SJSA1 (cell line): ENCODE measurements at regions not wholly inside any gene's neighbourhood (a gene's known extent, or its start where the extent isn't known, plus 50 kb on each side); places are given as distances from the start of the nearest gene placed in this dataset.

Experiments used
- DNase-seq, 2 experiments: peaks; one replicate each; pipeline ENCODE4 v3.0.0-alpha.2; 2015 to 2020; ENCODE audit warnings: low spot score in 2 of 2, low read depth in 1 of 2
- H3K27ac ChIP-seq: fragments of 250-450 bp; sonication (Bioruptor Pico); 2 replicates; pipeline ENCODE4 v1.5.1; 2020; ENCODE audit warnings: mild to moderate bottlenecking, moderate library complexity
- H3K27me3 ChIP-seq: fragments of 250-450 bp; sonication (Bioruptor Pico); replicated peaks from 2 replicates; pipeline ENCODE4 v1.5.1; 2020; ENCODE audit warnings: mild to moderate bottlenecking, moderate library complexity
- H3K36me3 ChIP-seq: fragments of 250-450 bp; sonication (Bioruptor Pico); 2 replicates; pipeline ENCODE4 v1.5.1; 2020; ENCODE audit warnings: mild to moderate bottlenecking
- H3K4me1 ChIP-seq: fragments of 250-450 bp; sonication (Bioruptor Pico); replicated peaks from 2 replicates; pipeline ENCODE4 v1.6.1; 2021; ENCODE audit warnings: mild to moderate bottlenecking
- H3K4me3 ChIP-seq: fragments of 250-450 bp; sonication (Bioruptor Pico); 2 replicates; pipeline ENCODE4 v1.5.1; 2020; ENCODE audit warnings: mild to moderate bottlenecking
- H3K9me3 ChIP-seq: fragments of 250-450 bp; sonication (Bioruptor Pico); replicated peaks from 2 replicates; pipeline ENCODE4 v1.5.1; 2020; ENCODE audit warnings: mild to moderate bottlenecking

- Histone ChIP-seq H3K27me3 (peaks cover 29% of the 10 kb centered on the region), H3K27ac (no peak overlapping the region), H3K4me1 (no peaks in the 10 kb centered on the region), H3K9me3 (no peaks in the 10 kb centered on the region), H3K4me3 (no peak overlapping the region), H3K36me3 (no peaks in the 10 kb centered on the region)
- no peak for DNase-seq
Observed at GRCh38 chr13:106996867-106997618, 429.1 kb upstream of the ARGLU1 start.

DNA sequence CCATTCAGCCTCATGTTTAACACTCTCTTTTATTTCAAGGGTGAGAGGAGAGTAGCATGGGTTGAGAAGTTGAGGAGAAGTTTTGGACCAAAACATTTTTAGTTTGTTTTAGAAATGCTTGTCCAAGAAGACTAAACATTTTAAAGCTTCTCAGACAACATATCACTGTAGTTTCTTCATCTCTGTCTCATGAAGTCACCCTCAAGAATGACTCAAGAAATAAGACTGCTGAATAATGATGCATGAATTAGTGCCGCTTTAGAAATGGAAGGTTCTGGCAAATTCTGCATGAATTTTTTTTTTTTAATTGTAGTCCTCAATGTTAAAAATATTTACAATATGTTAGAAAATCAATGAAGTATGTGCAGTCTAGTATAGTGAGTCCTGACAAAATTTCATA lies 422.7 kb upstream of the ARGLU1 start:
- no peak overlapping the region for H3K27ac ChIP-seq
- H3K4me1 ChIP-seq: no peaks in the 10 kb centered on the region
- H3K4me3 ChIP-seq: no peak overlapping the region
- no peak for DNase-seq
- peaks cover 51% of the 10 kb centered on the region for H3K27me3 ChIP-seq
- no peaks in the 10 kb centered on the region; the same call in 1 of the 2 replicates for H3K9me3 ChIP-seq
- H3K36me3 ChIP-seq: no peaks in the 10 kb centered on the region

DNA sequence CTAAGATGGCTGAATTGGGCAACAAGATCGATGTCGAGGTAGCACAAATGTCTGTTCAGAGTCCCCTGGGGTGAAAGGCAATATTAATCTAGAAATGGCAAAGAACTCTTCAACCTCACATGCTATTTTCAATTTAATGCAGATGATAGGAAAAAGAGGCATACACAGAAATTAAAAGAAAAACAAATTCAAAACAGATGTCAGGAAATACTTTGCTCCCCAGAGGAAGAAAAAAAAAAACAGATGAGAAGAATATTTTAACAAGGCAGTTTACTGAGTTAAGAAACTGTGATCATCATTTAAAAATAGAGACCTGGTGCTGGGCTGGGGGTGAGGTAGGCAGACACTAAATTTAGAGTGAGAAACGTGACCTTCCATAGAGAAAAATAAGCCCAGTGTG lies 421.9 kb upstream of the ARGLU1 start:
- H3K4me3 ChIP-seq: no peak overlapping the region

GRCh38 chr13:106987427-106987785 lies 419.5 kb upstream of the ARGLU1 start:
- Histone ChIP-seq H3K36me3 (no peaks in the 10 kb centered on the region), H3K4me3 (no peak overlapping the region), H3K9me3 (no peaks in the 10 kb centered on the region; the same call in 1 of the 2 replicates), H3K27ac (no peak overlapping the region), H3K4me1 (no peaks in the 10 kb centered on the region), H3K27me3 (peaks cover 52% of the 10 kb centered on the region)
- DNase-seq: no peak

More for the DNA sequence above, 421.9 kb upstream of the ARGLU1 start:
- Histone ChIP-seq H3K27ac (no peak overlapping the region), H3K36me3 (no peaks in the 10 kb centered on the region), H3K4me1 (no peaks in the 10 kb centered on the region), H3K9me3 (no peaks in the 10 kb centered on the region; the same call in 1 of the 2 replicates), H3K27me3 (peaks cover 58% of the 10 kb centered on the region)
- no peak for DNase-seq

- no peaks in the 10 kb centered on the region for H3K4me1 ChIP-seq
- H3K4me3 ChIP-seq: no peak overlapping the region
- H3K36me3 ChIP-seq: no peaks in the 10 kb centered on the region
- DNase-seq: no peak
- H3K9me3 ChIP-seq: no peaks in the 10 kb centered on the region; the same call in 1 of the 2 replicates
- H3K27ac ChIP-seq: no peak overlapping the region
- H3K27me3 ChIP-seq: peaks cover 46% of the 10 kb centered on the region
Observed at GRCh38 chr13:106986687-106987426, 418.9 kb upstream of the ARGLU1 start.

GRCh38 chr13:106986033-106986484 lies 418.1 kb upstream of the ARGLU1 start:
- Histone ChIP-seq H3K9me3 (no peaks in the 10 kb centered on the region; the same call in 1 of the 2 replicates), H3K4me3 (no peak overlapping the region), H3K36me3 (no peaks in the 10 kb centered on the region), H3K4me1 (no peaks in the 10 kb centered on the region), H3K27ac (no peak overlapping the region), H3K27me3 (peaks cover 46% of the 10 kb centered on the region)
- no peak for DNase-seq

DNA sequence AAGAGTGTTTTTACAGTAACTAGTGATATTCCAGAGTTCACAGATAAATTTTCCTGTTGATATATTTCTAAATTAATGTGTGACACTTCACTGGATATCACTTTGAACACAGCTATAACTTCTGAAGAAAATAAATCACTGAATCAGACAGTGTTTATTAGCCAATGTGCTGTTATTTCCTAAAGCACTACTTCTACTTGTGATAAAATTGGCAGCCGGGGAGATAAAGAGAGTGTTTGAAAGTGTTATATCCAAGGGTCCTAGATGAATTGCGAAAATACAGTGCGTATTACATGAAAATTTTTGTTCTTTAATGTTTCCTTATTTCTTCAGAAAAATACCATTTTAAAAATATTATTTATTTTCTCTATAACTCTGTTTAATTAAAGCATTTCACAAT lies 417.5 kb upstream of the ARGLU1 start:
- DNase-seq: no peak
- Histone ChIP-seq H3K27me3 (peaks cover 46% of the 10 kb centered on the region), H3K27ac (no peak overlapping the region), H3K9me3 (no peaks in the 10 kb centered on the region; the same call in 1 of the 2 replicates), H3K36me3 (no peaks in the 10 kb centered on the region), H3K4me3 (no peak overlapping the region), H3K4me1 (no peaks in the 10 kb centered on the region)

DNA sequence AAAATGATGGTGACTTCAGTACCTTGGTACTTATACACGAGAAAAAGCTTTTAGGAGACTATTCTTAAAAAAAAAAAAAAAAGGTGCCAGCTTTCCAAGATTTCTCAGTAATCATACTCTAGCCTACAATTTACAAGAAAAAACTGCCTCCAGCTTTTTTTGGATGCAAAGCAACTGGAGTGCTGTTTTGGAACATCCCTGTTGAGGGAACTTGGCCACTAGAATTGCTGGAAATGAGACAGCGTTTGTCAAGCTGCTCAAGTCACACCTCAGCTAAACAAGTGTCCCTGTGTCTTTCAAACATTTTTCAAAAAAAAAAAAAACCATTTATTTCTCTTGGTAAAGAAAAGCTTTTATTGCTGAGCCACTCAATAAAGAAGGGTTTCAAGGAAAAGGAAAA lies 413.1 kb upstream of the ARGLU1 start:
- Histone ChIP-seq H3K27me3 (peaks cover 23% of the 10 kb centered on the region), H3K4me3 (no peak overlapping the region), H3K9me3 (no peaks in the 10 kb centered on the region; the same call in 1 of the 2 replicates), H3K4me1 (no peaks in the 10 kb centered on the region), H3K27ac (no peak overlapping the region), H3K36me3 (no peaks in the 10 kb centered on the region)
- DNase-seq: no peak

- no peaks in the 10 kb centered on the region for H3K9me3 ChIP-seq
- H3K36me3 ChIP-seq: no peaks in the 10 kb centered on the region
- no peaks in the 10 kb centered on the region for H3K27me3 ChIP-seq
- no peaks in the 10 kb centered on the region for H3K4me1 ChIP-seq
- H3K27ac ChIP-seq: no peak overlapping the region
- DNase-seq: no peak
- no peak overlapping the region for H3K4me3 ChIP-seq
Observed at GRCh38 chr13:106967391-106967790, 399.5 kb upstream of the ARGLU1 start.

- Histone ChIP-seq H3K4me1 (no peaks in the 10 kb centered on the region), H3K27ac (no peak overlapping the region), H3K4me3 (no peak overlapping the region), H3K27me3 (no peaks in the 10 kb centered on the region), H3K36me3 (no peaks in the 10 kb centered on the region), H3K9me3 (no peaks in the 10 kb centered on the region)
- no peak for DNase-seq
Observed at GRCh38 chr13:106963151-106963550, 395.2 kb upstream of the ARGLU1 start.

DNA sequence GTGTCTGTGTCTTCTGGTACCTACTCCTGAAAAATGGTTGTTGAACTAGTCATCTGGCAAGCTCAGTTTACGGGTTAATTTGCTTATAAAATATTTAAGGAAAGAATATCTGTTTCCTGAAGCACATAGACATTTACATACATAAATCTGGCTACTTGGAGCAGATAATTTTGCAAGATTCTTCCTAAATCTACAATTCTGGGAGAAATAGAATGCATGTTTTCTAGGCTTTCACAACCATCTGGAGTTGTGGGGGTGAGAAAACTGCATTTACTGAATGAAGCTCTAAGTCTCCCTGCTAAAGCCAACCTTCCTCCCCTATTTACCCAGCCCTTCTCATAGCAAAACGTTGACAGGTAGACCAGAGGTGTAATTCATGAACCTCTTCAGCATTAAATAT lies 393.7 kb upstream of the ARGLU1 start:
- Histone ChIP-seq H3K4me3 (no peak overlapping the region), H3K4me1 (no peaks in the 10 kb centered on the region), H3K36me3 (no peaks in the 10 kb centered on the region), H3K27ac (no peak overlapping the region), H3K9me3 (no peaks in the 10 kb centered on the region), H3K27me3 (no peaks in the 10 kb centered on the region)
- DNase-seq: no peak

DNA sequence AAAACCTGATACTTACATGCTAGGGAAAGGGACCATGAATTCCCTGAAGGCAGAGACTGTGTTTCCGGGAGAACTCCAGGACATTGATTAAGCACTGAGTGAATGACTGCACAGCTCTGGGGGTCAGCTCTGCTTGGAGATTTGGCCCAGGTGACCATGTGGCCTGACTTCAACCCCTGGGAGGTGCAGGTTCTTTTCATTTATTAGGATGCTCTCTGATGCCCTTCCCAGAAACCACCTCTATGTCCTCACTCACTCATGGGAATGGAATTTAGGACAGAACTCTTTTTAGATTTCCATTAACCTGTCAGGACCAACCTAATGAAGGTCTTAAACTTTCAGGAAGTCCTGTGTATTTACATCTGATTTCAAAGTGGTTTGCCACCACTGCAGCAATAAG lies 393.3 kb upstream of the ARGLU1 start:
- H3K36me3 ChIP-seq: no peaks in the 10 kb centered on the region
- H3K4me1 ChIP-seq: no peaks in the 10 kb centered on the region
- H3K27me3 ChIP-seq: no peaks in the 10 kb centered on the region

DNA sequence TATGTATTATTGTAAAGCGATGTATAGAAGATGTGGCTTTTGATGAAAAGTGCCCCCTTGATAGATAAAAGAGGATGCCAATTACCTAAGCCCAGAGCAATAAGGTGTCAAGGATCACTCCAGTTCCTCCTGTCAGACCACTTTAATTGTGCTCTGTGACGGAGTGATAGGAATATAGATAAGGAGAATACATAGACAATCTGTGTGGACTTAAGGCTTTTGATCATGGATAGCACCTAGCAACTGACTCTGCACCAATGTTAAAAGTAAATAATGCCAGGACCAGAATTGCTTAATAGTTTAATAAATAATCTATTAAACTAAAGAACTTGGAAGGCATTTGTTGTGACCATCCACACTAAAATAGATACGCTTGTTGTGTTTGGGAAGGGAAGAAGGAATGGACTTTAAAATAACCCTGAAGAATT lies 390.7 kb upstream of the ARGLU1 start:
- no peak for DNase-seq
- Histone ChIP-seq H3K27me3 (no peaks in the 10 kb centered on the region), H3K4me1 (no peaks in the 10 kb centered on the region), H3K27ac (no peak overlapping the region), H3K36me3 (no peaks in the 10 kb centered on the region), H3K9me3 (no peaks in the 10 kb centered on the region), H3K4me3 (no peak overlapping the region)

More for the DNA sequence above, 393.3 kb upstream of the ARGLU1 start:
- DNase-seq: no peak
- no peaks in the 10 kb centered on the region for H3K9me3 ChIP-seq
- H3K27ac ChIP-seq: no peak overlapping the region
- H3K4me3 ChIP-seq: no peak overlapping the region

DNA sequence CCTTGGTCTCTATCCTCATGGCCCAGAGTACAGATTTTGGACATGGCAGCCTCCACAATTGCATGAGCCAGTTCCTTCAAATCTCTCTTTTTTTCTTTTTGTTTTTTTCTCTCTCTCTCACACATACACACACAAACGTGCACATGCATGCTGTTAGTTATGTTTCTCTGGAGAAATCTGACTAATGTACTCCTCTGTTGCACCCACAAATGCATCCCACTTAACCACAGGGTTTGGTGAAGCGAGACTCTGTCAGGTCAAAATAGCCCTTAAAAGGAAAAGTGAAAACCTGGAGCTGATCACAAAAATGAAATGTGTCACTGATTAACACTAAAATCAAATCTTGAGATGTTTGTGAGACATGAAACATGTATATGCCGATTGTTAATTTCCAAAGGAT lies 374.6 kb upstream of the ARGLU1 start:
- H3K36me3 ChIP-seq: no peaks in the 10 kb centered on the region
- H3K4me1 ChIP-seq: no peaks in the 10 kb centered on the region
- H3K4me3 ChIP-seq: no peak overlapping the region
- peaks cover 3% of the 10 kb centered on the region; the same call in 1 of the 2 replicates for H3K27me3 ChIP-seq
- no peaks in the 10 kb centered on the region for H3K9me3 ChIP-seq
- no peak for DNase-seq
- H3K27ac ChIP-seq: no peak overlapping the region
